ENCODE measurements at regions not wholly inside any gene's neighbourhood (a gene's known extent, or its start where the extent isn't known, plus 50 kb on each side); places are given as distances from the start of the nearest gene placed in this dataset.
"Not testable (repeated sequence)": the region's sequence is repeated elsewhere in the genome, so short reads cannot be mapped to it uniquely, and the experiment has no call there.

- DNase-seq (ENCODE audit: low spot score): no peak
These were observed 298.8 kb upstream of the LYPLAL1 start for GRCh38 chr1:218874801-218875400.

- DNase-seq (ENCODE audit: low spot score): no peak
These were observed 295.3 kb upstream of the LYPLAL1 start for GRCh38 chr1:218878369-218878768.

DNA sequence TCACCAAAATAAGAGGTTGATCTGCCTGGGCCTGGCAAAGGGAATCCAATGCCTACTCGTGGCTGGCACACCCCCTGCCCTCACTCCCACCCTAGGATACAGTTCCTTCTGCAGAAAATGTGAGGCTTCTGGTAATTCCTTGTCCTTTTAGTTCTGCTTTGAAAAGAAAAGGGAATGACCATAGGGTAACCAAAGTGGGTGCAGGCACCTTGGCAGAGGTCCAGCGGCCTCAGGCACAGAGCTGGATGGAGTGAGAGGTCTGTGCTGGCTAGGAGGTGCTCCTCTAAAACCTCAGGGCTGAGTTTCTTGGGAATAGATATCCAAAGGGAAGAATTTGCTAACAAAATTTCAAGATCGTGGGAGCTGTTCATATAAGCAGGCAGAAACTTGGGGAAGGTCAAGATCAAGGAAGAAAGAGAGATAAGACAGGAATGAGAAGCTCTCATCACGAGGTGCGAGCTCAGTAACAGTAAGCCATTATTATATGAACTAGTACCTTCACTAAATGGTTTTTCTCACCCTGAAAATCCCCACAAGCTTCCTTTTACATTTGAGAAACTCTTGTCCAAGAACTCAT is 293.1 kb upstream of the LYPLAL1 start:
- no peak for DNase-seq (ENCODE audit: low spot score)

DNA sequence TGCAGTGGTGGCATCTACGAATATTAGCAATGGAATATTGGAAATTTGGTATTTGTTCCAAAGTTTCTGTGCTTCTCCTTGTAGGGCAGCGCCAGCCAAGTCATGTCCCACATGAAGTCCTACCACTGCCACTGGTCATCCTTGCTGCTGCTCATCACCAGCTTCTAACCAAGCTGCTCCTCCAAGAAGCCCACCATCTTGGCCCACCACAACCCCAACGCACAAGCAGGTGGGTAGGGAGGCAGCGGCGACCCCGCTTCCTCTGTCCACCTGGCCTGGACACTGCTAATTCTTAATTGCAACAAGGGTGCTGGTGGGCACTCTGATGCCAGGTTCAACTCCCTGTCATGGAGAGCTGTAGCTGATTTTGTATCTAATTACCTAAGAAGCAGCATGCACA is 291.2 kb upstream of the LYPLAL1 start:
- DNase-seq (ENCODE audit: low spot score): no peak

DNA sequence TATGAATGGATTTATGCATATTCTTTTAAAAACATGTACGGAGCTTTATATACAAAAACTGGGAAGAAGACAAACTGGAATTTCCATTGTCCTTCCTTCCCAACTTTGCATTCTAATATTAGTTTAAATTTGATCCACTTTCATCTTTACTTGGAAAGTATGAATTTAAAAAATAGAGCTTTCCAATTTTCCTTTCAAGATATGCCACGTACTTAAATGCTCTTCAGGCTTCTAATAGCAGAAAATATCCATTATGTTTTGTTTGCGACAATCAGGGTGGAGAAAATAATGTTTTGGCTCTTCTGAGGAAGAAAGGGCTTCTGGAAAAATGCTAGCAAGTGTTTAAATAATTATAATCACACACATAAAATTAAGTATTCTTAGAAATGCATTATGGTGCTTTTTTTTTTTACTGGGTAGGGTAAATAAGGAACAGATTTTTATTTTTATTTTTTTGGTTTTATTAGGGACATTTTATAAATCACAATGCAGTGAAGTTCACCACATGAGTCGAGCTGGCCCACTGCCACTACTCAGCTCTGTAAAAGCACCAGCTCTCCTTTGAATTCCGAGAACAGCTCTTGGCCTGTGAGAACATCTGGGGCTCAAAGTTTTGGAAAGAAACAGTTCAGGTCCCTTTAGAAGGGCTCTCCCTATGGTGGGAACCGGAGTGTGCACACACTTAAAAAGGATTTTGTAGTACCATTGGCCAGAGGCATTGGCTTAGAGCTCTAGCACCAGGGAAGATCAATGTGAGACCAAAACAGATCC is 287.4 kb upstream of the LYPLAL1 start:
- no peak for DNase-seq (ENCODE audit: low spot score)

DNA sequence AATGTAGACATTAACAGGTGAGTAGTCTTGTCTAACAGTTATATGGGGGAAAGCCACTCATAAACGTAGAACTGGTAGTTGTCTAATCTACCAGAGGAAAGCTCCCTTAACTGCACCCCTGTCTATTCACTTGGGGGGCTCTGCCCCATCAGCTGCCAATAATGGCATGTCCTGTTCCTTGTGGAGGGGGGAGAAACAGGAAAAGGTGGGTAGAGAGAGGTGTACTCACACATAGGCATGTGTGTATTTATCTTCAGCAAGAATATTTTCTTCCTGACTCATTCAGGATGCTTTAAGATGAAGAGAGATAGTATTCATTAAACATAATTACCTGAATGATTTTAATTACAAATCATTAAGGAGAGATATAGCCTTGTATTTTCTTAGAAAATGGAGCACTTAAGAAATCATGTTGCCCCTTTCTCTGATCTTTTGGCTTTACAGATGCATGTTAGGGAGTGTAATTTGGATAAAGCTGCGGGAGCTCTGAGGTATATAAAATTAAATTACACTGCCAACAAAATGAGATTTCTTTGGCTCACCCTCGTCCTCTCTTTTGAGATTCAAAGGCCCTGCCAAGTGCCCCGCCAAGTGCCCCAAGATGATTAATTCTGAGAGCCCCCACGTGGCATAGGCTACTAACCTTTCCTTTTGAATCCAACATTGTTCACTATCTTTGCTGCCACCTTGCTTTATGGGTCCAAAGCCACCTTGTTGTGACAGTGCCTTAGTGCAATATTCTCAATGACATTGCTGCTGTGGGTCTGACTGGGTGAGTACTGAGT is 286.3 kb upstream of the LYPLAL1 start:
- DNase-seq (ENCODE audit: low spot score): no peak

- no peak for DNase-seq (ENCODE audit: low spot score)
These were observed 283.2 kb upstream of the LYPLAL1 start for GRCh38 chr1:218890451-218890850.

- DNase-seq (ENCODE audit: low spot score): no peak
These were observed 282.1 kb upstream of the LYPLAL1 start for GRCh38 chr1:218891577-218891976.

GRCh38 chr1:218895064-218895587 is 278.6 kb upstream of the LYPLAL1 start:
- DNase-seq (ENCODE audit: low spot score): no peak

DNA sequence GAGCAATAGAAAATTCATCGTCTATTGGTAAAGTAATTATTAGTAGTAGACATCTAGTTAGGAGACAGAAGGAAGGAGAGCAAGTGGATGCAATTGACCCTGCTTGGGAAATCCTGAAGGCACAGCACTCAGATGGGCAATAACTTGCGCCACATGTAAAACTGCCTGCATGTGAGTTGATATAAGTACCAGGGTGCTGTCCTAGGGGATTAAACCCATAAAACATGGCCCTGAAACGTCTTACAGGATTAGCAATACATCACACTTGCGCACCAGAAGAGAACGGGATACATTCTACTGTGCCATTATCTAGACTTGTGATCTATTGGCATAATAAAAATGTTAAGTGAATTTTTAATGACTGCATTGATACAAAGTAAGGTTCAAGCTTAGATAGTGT is 277.5 kb upstream of the LYPLAL1 start:
- DNase-seq (ENCODE audit: low spot score): no peak

DNA sequence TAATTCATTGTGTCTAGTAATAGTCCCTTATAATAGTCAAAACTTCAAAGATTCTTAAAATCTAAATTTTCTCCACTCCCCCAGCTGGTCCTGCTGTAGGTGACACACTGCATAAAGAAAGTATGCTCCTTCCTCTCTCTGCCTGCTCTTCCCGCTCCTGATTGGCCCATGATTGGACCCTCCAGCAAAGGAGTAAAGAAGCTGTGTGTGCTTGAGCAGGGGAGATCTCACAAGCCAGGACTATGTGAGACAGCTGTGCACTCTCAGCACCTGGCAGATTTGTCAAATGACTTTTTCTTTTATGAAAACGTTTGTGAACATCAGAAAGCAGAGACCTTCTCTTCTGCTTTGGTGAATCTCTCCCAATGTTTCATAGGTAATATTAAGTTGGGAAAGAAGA is 274.8 kb upstream of the LYPLAL1 start:
- DNase-seq (ENCODE audit: low spot score): no peak

GRCh38 chr1:218900615-218901014 is 273.1 kb upstream of the LYPLAL1 start:
- no peak for DNase-seq (ENCODE audit: low spot score)

DNA sequence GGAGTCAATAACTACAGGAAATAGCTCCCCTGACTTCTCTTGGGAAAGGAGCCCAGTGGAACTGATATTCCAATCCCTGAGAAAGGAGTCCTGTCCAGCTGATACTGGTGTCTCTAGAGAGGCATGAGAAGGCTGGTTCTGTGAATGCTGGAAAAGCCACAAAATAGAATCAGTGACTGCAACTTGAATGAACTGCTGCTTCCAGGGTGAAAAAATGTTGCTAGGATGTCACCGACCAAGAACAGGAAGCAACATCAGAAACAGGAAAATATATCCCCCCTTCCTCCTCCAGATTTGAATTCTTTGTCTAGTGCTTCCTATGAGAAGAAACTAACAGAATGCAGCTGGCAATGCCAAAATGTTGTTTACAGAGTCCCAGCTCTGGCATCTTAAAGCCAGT is 269.3 kb upstream of the LYPLAL1 start:
- no peak for DNase-seq (ENCODE audit: low spot score)

- DNase-seq (ENCODE audit: low spot score): no peak
These were observed 257.0 kb upstream of the LYPLAL1 start for GRCh38 chr1:218916720-218917119.

DNA sequence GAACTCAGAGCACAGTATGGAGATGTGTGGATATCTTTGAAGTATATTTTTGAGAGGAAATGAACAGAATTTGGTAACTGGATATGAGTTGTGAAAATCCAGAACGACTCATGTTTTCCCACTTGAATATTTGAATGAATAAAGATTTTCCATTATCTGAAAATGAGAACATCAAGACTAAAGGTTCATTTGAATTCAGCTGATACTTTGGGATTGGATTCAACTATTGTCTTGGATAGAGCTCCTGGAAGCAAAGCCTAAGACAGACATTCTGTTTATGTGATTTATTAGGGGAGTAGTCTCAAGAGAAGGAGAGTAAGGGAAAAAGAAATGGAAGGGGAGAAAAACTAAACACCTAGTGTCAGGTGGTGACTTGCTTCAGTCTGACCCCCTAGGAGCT is 256.0 kb upstream of the LYPLAL1 start:
- DNase-seq (ENCODE audit: low spot score): no peak

DNA sequence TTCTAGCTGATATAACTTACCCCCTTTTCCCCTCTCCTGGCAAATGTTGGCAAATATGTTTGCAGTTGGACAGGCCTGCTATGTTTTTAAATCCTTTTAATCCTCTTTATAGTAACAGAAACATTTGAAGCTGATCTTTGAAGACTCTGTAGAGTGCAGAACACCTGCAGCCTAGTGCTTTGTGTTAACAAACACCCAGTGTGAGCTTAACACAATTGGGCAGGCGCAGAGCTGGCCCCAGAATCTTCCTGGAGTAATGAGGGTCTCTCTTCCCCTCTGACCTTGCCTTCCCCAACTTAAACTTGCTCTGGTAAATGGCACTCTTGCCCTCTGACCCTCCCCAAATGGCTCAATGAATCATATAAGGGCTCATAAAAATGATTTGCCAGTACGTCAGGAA is 247.9 kb upstream of the LYPLAL1 start:
- no peak for DNase-seq (ENCODE audit: low spot score)

- DNase-seq (ENCODE audit: low spot score): no peak
These were observed 247.0 kb upstream of the LYPLAL1 start for GRCh38 chr1:218926631-218927030.

- DNase-seq (ENCODE audit: low spot score): no peak
These were observed 243.7 kb upstream of the LYPLAL1 start for GRCh38 chr1:218930000-218930399.

- DNase-seq (ENCODE audit: low spot score): no peak
These were observed 243.0 kb upstream of the LYPLAL1 start for GRCh38 chr1:218930472-218931241.

DNA sequence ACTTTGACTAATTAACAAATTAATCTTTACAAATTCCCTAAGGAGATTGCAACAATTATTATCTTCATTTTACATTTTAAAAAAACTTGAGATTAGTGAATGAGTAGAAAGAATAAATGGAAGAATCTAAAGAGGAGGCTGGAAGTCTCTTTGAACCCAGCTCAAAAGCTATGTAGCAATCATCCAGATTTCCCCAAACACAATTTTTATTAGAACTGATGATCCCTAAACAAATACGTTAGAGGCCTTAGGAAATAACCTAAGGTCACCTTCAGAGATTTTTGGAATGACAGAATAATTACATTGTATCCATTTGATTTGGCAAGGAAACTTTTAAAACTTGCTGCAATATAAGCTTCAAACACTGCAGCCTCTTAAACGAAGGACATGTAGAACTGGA is 242.4 kb upstream of the LYPLAL1 start:
- DNase-seq (ENCODE audit: low spot score): no peak

DNA sequence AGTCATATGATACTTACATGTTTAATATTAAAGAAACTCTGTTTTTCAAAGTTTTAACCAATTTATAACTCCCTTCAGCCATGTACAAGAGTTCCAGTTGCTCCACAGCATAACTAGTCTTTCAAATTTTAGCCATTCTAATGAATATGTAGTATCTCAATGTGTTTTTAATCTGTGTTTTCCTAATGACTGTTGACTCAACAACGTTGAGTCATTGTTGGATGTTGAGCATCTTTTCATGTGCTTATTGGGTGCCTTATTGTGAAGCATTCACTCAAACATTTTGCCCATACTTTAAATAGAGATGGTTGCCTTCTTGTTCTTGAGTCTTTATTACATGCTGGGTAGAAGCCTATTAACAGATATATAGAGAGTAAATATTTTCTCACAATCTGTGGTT is 240.2 kb upstream of the LYPLAL1 start:
- no peak for DNase-seq (ENCODE audit: low spot score)

DNA sequence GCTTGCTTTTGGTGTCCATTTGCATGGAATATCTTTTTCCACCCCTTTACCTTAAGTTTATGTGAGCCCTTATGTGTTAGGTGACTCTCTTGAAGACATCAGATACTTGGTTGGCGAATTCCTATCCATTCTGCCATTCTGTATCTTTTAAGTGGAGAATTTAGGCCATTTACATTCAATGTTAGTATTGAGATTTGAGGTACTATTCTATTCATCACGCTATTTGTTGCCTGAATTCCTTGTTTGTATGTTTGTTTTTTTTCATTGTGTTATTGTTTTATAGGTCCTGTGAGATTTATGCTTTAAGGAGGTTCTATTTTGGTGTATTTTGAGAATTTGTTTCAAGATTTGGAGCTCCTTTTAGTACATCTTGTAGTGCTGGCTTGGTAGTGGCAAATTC is 238.3 kb upstream of the LYPLAL1 start:
- not testable (repeated sequence) for DNase-seq (ENCODE audit: low spot score)
